Effector CD4-positive, alpha-beta T cell (primary cell): ENCODE measurements at regions not wholly inside any gene's neighbourhood (a gene's known extent, or its start where the extent isn't known, plus 50 kb on each side); places are given as distances from the start of the nearest gene placed in this dataset.
"Not testable (repeated sequence)": the region's sequence is repeated elsewhere in the genome, so short reads cannot be mapped to it uniquely, and the experiment has no call there.

ENCODE experiments used
- DNase-seq: peaks from one replicate; pipeline ENCODE4 v3.0.0-alpha.2; 2020

- DNase-seq: no peak
These were observed 110.1 kb upstream of the SMURF2 start for GRCh38 chr17:64771980-64772844.

- no peak for DNase-seq
These were observed 107.6 kb upstream of the SMURF2 start for GRCh38 chr17:64769712-64770111.

GRCh38 chr17:64767269-64767997 lies 105.3 kb upstream of the SMURF2 start:
- no peak for DNase-seq

- DNase-seq: no peak
These were observed 103.2 kb upstream of the SMURF2 start for GRCh38 chr17:64765191-64765889.

GRCh38 chr17:64750891-64751677 lies 89.0 kb upstream of the SMURF2 start:
- DNase-seq: no peak

GRCh38 chr17:64750478-64750877 lies 88.4 kb upstream of the SMURF2 start:
- no peak for DNase-seq

GRCh38 chr17:64749306-64749705 lies 87.2 kb upstream of the SMURF2 start:
- no peak for DNase-seq

- no peak for DNase-seq
These were observed 85.9 kb upstream of the SMURF2 start for GRCh38 chr17:64747938-64748540.

GRCh38 chr17:64742326-64742725 lies 80.2 kb upstream of the SMURF2 start:
- DNase-seq: no peak

- not testable (repeated sequence) for DNase-seq
These were observed 79.8 kb upstream of the SMURF2 start for GRCh38 chr17:64741916-64742315.

- no peak for DNase-seq
These were observed 79.0 kb upstream of the SMURF2 start for GRCh38 chr17:64741038-64741641.

- no peak for DNase-seq
These were observed 77.4 kb upstream of the SMURF2 start for GRCh38 chr17:64739316-64740058.

GRCh38 chr17:64736804-64737492 lies 74.8 kb upstream of the SMURF2 start:
- DNase-seq: peak; percentile 20

- no peak for DNase-seq
These were observed 70.4 kb upstream of the SMURF2 start for GRCh38 chr17:64732336-64733006.

GRCh38 chr17:64730023-64730422 lies 67.9 kb upstream of the SMURF2 start:
- DNase-seq: not testable (repeated sequence)

GRCh38 chr17:64729201-64729600 lies 67.1 kb upstream of the SMURF2 start:
- no peak for DNase-seq

- DNase-seq: no peak
These were observed 66.1 kb upstream of the SMURF2 start for GRCh38 chr17:64728041-64728695.

GRCh38 chr17:64726025-64726424 lies 63.9 kb upstream of the SMURF2 start:
- not testable (repeated sequence) for DNase-seq

- DNase-seq: not testable (repeated sequence)
These were observed 62.1 kb upstream of the SMURF2 start for GRCh38 chr17:64724246-64724645.
